A549 (cell line): ENCODE measurements at regions not wholly inside any gene's neighbourhood (a gene's known extent, or its start where the extent isn't known, plus 50 kb on each side); places are given as distances from the start of the nearest gene placed in this dataset.

ENCODE experiments used
- ATAC-seq, 2 experiments: fragments of 200-7000 bp in 1 of 2; fragments of >200 bp in 1 of 2; cut with Nextera tagmentation in 1 of 2; cut with Tn5 transposase in 1 of 2; 3 replicates each; pipeline versions ENCODE4 v1.8.0 to v1.9.1; 2018 to 2020; ENCODE audit warnings: mild to moderate bottlenecking in 1 of 2, moderate library complexity in 1 of 2
- CTCF ChIA-PET: fragments of 300-600 bp; sonication (Branson Sonifier 250); formaldehyde crosslinking; extraction: SDS; loops from one replicate; lab custom pipeline; 2021; ENCODE audit warnings: antibody characterized with exemption, inconsistent platforms; lab: Yijun Ruan, JAX
- POLR2A ChIA-PET: fragments of 350-600 bp; formaldehyde crosslinking; extraction: SDS; loops from one replicate; lab custom pipeline; 2021; ENCODE audit warnings: antibody characterized with exemption, inconsistent platforms; lab: Yijun Ruan, JAX
- DNase-seq, 2 experiments: peaks; one replicate each; pipeline versions ENCODE4 v3.0.0 to v3.0.0-alpha.2; 2011 to 2016; ENCODE audit warnings: low read depth in 1 of 2, low spot score in 1 of 2
- FAIRE-seq: peaks from 2 replicates; lab custom pipeline; 2011; peaks lifted over from hg19 to GRCh38; lab: Jason Lieb, UNC
- H3K27ac ChIP-seq, 2 experiments: fragments of >200 bp; sonication (Bioruptor Twin); formaldehyde crosslinking; 3 replicates each; pipeline ENCODE4 v1.5.1; 2016 to 2017
- H3K4me1 ChIP-seq: fragments of >200 bp; sonication (Bioruptor Twin); formaldehyde crosslinking; 3 replicates; pipeline ENCODE4 v1.6.1; 2016
- H3K4me2 ChIP-seq: fragments of >200 bp; sonication (Bioruptor Twin); formaldehyde crosslinking; 3 replicates; pipeline ENCODE4 v1.6.1; 2016
- H3K4me3 ChIP-seq: fragments of >200 bp; sonication (Bioruptor Twin); formaldehyde crosslinking; 3 replicates; pipeline ENCODE4 v1.5.1; 2016
- H3K9me3 ChIP-seq: fragments of >200 bp; sonication (Bioruptor Twin); formaldehyde crosslinking; 3 replicates; pipeline ENCODE4 v1.6.1; 2016
- ATOH8 ChIP-seq: fragments of 250-450 bp; sonication (Bioruptor Pico); IDR thresholded peaks from 2 replicates; pipeline ENCODE4 v1.5.0; 2020; ENCODE audit warnings: low read depth, mild to moderate bottlenecking, moderate library complexity
- BHLHE40 ChIP-seq: IDR thresholded peaks from 2 replicates; pipeline ENCODE4 v1.6.1; 2012; ENCODE audit warnings: low read depth, low read length, inconsistent platforms
- CHD4 ChIP-seq: fragments of 200-600 bp; sonication (generic); IDR thresholded peaks from 2 replicates; pipeline ENCODE4 v1.6.1; 2016; ENCODE audit warnings: antibody characterized with exemption, mild to moderate bottlenecking, borderline replicate concordance
- EHF ChIP-seq: fragments of 250-450 bp; sonication (Bioruptor Pico); IDR thresholded peaks from 2 replicates; pipeline ENCODE4 v1.5.0; 2020; ENCODE audit warnings: mild to moderate bottlenecking
- FOXS1 ChIP-seq: fragments of 250-450 bp; sonication (Bioruptor Pico); IDR thresholded peaks from 2 replicates; pipeline ENCODE4 v1.5.0; 2020; ENCODE audit warnings: mild to moderate bottlenecking, moderate library complexity
- HEYL ChIP-seq: fragments of 250-450 bp; sonication (Bioruptor Pico); IDR thresholded peaks from 2 replicates; pipeline ENCODE4 v1.8.0; 2021; ENCODE audit warnings: mild to moderate bottlenecking, moderate library complexity
- JUNB ChIP-seq: fragments of >200 bp; sonication (Bioruptor Twin); formaldehyde crosslinking; IDR thresholded peaks from 2 replicates; pipeline ENCODE4 v1.6.1; 2016
- KDM5A ChIP-seq: fragments of 200-600 bp; sonication (generic); IDR thresholded peaks from 2 replicates; pipeline ENCODE4 v1.6.1; 2016; ENCODE audit warnings: antibody characterized with exemption, mild to moderate bottlenecking
- MAFK ChIP-seq: fragments of 450-650 bp; IDR thresholded peaks from 2 replicates; pipeline ENCODE4 v1.6.1; 2014; ENCODE audit not compliant: partially characterized antibody
- MAX ChIP-seq: IDR thresholded peaks from 2 replicates; pipeline ENCODE4 v1.6.1; 2012
- MAZ ChIP-seq: fragments of 150-350 bp; IDR thresholded peaks from 2 replicates; pipeline ENCODE4 v1.6.1; 2014; ENCODE audit warnings: antibody characterized with exemption, low read depth, low read length, borderline replicate concordance
- NFE2L2 ChIP-seq: fragments of 150-350 bp; conservative IDR thresholded peaks from 2 replicates; pipeline ENCODE4 v1.6.1; 2014; ENCODE audit warnings: low read length
- NPAS2 ChIP-seq: fragments of 250-450 bp; sonication (Bioruptor Pico); IDR thresholded peaks from 2 replicates; pipeline ENCODE4 v1.8.0; 2022; ENCODE audit warnings: mild to moderate bottlenecking, moderate library complexity, borderline replicate concordance
- POLR2A ChIP-seq: IDR thresholded peaks from 2 replicates; pipeline ENCODE4 v1.6.1; 2012; ENCODE audit warnings: mild to moderate bottlenecking, low read length
- POLR2AphosphoS2 ChIP-seq: conservative IDR thresholded peaks from 2 replicates; pipeline ENCODE4 v1.6.1; 2012; ENCODE audit warnings: low read length, improper control_type of control experiment, inconsistent platforms
- RFX5 ChIP-seq: fragments of 450-650 bp; IDR thresholded peaks from 2 replicates; pipeline ENCODE4 v1.7.1; 2014; ENCODE audit warnings: antibody characterized with exemption, mild to moderate bottlenecking, moderate library complexity
- RNF2 ChIP-seq: fragments of 200-600 bp; sonication (generic); IDR thresholded peaks from 2 replicates; pipeline ENCODE4 v1.6.1; 2016; ENCODE audit warnings: low read depth, mild to moderate bottlenecking, antibody characterized with exemption, moderate library complexity, borderline replicate concordance
- SREBF2 ChIP-seq: fragments of 450-650 bp; IDR thresholded peaks from 2 replicates; pipeline ENCODE4 v1.6.1; 2014; ENCODE audit warnings: mild to moderate bottlenecking, moderate library complexity
- TFCP2L1 ChIP-seq: fragments of 250-450 bp; sonication (Bioruptor Pico); IDR thresholded peaks from 2 replicates; pipeline ENCODE4 v1.5.0; 2021; ENCODE audit warnings: mild to moderate bottlenecking
- WGBS: methylation state at CpG from one replicate; pipeline ENCODE4 v1.1.6; 2017; ENCODE audit errors: missing lambda C conversion rate; 5-methylcytosine and 5-hydroxymethylcytosine counted together
- TF ChIP-seq, protein P1 (sequence below): IDR thresholded peaks from 2 replicates; pipeline ENCODE4 v1.6.1; 2012; ENCODE audit warnings: low read depth, borderline replicate concordance
- TF ChIP-seq, protein P2 (sequence below): fragments of 200-600 bp; sonication (generic); IDR thresholded peaks from 2 replicates; pipeline ENCODE4 v1.6.1; 2016; ENCODE audit warnings: antibody characterized with exemption, mild to moderate bottlenecking, moderate library complexity
- TF ChIP-seq, protein P3 (sequence below): fragments of >200 bp; sonication (Bioruptor Twin); formaldehyde crosslinking; IDR thresholded peaks from 3 replicates; pipeline ENCODE4 v1.6.1; 2016

DNA sequence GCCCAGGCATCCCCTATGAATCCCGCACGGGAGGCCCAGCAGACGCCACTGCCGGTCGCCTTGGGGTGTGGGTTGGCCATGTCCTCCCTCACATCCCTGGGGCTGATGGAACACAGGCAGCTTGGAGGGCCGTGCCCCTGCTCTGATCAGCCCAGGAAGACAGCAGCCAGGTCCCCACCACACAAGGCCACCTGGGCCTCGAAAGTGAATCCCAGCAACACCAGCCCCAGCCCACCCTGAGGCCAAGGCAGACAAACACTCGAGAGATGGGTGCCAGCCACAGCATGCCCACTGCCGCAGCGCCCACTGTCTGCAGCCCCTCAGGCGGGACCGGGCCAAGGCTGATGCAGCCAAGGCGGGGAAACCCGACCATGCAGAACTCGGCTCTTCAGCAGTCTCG lies 85.5 kb downstream of the HMX1 start:
- Histone ChIP-seq H3K4me3 (no peak overlapping the region), H3K4me2 (no peak overlapping the region), H3K9me3 (no peaks in the 10 kb centered on the region), H3K4me1 (no peaks in the 10 kb centered on the region), H3K27ac (no peak overlapping the region)
- TF ChIP-seq KDM5A (no peak), RFX5 (no peak)
- WGBS: 47% methylated on average over 3 of the region's 16 CpGs
- FAIRE-seq (no peak), DNase-seq (no peak), ATAC-seq (no peak)
- POLR2A ChIA-PET: no interaction called here
- CTCF ChIA-PET: interaction anchor here (0.6 to 1.0 kb wide), 2 partner anchors 34 to 304 kb away, joined by 3 to 4 read pairs; no protein-coding TSS in a partner anchor

- ATAC-seq (no peak), DNase-seq (no peak), FAIRE-seq (no peak)
- 58% methylated on average over 11 of the region's 15 CpGs for WGBS
- ChIA-PET CTCF (interaction anchor here (0.6 to 1.0 kb wide), 2 partner anchors 34 to 304 kb away, joined by 3 to 4 read pairs; no protein-coding TSS in a partner anchor), POLR2A (no interaction called here)
- H3K4me1 ChIP-seq: no peaks in the 10 kb centered on the region
- H3K4me2 ChIP-seq: no peak overlapping the region
- H3K9me3 ChIP-seq: no peaks in the 10 kb centered on the region
- no peak overlapping the region for H3K27ac ChIP-seq
- no peak for TF ChIP-seq MAFK
- no peak for TF ChIP-seq POLR2A
- TF ChIP-seq NFE2L2: no peak
- TF ChIP-seq, all 56 proteins: peak for 0
- H3K4me3 ChIP-seq: no peak overlapping the region
Observed at GRCh38 chr4:8785656-8786142, 85.9 kb downstream of the HMX1 start.

DNA sequence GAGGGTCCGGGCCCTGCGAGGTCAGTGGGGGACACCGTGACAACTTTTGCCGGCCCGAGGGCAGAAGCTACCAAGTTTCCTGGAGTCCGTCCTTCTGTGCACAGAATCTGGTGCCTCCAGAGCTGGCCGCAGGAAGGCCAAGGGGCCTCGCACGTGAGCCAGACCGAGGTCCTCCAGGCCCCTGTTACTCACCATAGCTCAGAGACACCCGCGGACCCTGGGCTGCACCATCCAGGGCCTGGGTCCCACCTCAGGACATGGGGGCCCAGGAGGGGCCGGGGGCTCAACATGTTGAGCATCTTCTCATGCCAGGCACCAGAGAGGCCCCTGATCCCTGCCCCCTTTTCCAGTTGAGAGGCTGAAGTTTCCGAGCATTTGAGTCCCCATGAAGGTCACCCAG lies 87.9 kb downstream of the HMX1 start:
- POLR2A ChIA-PET: no interaction called here
- WGBS: 80% methylated on average over 2 of the region's 14 CpGs
- no peak for DNase-seq
- no peak for ATAC-seq
- TF ChIP-seq JUNB (no peak), MAX (no peak), BHLHE40 (no peak), NPAS2 (CRISPR knock-in tag) (no peak), SREBF2 (no peak), EHF (CRISPR knock-in tag) (no peak), ATOH8 (no peak), CHD4 (no peak), MAFK (no peak), POLR2AphosphoS2 (no peak), RNF2 (no peak), RFX5 (no peak), FOXS1 (no peak), TFCP2L1 (CRISPR knock-in tag) (no peak), POLR2A (no peak), HEYL (no peak), MAZ (no peak)
- TF ChIP-seq, protein P1, sequence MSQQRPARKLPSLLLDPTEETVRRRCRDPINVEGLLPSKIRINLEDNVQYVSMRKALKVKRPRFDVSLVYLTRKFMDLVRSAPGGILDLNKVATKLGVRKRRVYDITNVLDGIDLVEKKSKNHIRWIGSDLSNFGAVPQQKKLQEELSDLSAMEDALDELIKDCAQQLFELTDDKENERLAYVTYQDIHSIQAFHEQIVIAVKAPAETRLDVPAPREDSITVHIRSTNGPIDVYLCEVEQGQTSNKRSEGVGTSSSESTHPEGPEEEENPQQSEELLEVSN: no peak
- TF ChIP-seq, protein P2, sequence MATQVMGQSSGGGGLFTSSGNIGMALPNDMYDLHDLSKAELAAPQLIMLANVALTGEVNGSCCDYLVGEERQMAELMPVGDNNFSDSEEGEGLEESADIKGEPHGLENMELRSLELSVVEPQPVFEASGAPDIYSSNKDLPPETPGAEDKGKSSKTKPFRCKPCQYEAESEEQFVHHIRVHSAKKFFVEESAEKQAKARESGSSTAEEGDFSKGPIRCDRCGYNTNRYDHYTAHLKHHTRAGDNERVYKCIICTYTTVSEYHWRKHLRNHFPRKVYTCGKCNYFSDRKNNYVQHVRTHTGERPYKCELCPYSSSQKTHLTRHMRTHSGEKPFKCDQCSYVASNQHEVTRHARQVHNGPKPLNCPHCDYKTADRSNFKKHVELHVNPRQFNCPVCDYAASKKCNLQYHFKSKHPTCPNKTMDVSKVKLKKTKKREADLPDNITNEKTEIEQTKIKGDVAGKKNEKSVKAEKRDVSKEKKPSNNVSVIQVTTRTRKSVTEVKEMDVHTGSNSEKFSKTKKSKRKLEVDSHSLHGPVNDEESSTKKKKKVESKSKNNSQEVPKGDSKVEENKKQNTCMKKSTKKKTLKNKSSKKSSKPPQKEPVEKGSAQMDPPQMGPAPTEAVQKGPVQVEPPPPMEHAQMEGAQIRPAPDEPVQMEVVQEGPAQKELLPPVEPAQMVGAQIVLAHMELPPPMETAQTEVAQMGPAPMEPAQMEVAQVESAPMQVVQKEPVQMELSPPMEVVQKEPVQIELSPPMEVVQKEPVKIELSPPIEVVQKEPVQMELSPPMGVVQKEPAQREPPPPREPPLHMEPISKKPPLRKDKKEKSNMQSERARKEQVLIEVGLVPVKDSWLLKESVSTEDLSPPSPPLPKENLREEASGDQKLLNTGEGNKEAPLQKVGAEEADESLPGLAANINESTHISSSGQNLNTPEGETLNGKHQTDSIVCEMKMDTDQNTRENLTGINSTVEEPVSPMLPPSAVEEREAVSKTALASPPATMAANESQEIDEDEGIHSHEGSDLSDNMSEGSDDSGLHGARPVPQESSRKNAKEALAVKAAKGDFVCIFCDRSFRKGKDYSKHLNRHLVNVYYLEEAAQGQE: no peak
- TF ChIP-seq, protein P3, sequence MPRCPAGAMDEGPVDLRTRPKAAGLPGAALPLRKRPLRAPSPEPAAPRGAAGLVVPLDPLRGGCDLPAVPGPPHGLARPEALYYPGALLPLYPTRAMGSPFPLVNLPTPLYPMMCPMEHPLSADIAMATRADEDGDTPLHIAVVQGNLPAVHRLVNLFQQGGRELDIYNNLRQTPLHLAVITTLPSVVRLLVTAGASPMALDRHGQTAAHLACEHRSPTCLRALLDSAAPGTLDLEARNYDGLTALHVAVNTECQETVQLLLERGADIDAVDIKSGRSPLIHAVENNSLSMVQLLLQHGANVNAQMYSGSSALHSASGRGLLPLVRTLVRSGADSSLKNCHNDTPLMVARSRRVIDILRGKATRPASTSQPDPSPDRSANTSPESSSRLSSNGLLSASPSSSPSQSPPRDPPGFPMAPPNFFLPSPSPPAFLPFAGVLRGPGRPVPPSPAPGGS: no peak
- TF ChIP-seq, all 56 proteins: peak for 0
- CTCF ChIA-PET: no interaction called here
- FAIRE-seq: no peak
- Histone ChIP-seq H3K9me3 (no peaks in the 10 kb centered on the region), H3K27ac (no peak overlapping the region), H3K4me2 (no peak overlapping the region), H3K4me3 (no peak overlapping the region), H3K4me1 (no peaks in the 10 kb centered on the region)
